ENCODE measurements at regions not wholly inside any gene's neighbourhood (a gene's known extent, or its start where the extent isn't known, plus 50 kb on each side); places are given as distances from the start of the nearest gene placed in this dataset.

DNA sequence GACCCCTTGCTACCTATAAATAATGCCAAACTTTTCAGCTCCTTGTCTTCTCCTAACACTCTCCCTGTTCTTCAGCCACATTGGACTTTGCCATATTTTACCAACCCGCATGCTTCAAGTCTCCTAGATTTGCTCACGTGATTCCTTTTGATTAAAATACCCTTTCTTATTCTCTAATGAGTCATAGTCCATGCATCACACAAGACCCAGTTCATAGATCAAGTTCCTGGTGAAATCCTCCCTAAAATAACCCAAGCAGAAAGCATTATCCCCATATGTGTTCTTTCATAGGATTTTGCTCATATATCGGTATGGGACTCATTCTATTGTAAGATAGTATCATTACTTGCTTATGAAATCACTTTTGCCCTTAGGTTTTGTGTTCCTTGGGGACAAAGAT lies 108.9 kb upstream of the STXBP5 start:
- no peak for DNase-seq

DNA sequence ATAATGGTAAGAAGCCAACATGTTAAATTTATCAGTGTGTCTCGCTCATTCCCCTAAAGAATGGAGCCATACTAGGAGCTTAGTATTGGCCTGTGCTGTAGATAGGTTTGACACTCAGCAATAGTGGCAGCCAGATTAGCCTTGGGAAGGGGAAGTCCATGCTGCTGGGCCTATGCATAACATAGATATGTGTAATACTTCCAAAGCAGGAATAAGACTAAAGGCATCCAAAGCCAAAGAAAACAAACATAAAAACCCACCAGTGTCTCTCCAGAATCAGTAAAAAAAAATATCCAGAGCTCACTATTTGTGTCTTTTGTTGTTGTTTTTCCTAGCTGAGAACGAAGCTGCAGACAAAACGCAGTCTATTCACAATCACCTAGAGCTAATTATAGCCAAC lies 104.2 kb upstream of the STXBP5 start:
- no peak for DNase-seq

DNA sequence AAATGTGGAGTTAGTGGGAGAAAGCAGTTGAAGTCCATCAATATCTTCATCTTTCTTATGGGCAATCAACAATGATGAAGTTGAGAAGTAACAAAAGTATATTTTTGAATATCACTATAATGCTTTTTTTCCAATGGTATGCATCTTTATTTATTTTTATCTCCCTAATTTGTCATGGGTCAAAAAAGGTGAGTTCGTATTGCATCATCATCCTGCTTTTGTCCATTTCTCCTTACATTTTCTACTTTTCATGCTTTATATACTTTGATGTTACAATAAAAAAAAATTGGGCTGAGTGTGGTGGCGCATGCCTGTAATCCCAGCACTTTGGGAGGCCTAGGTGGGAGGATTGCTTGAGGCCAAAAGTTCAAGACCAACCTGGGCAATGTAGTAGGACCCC lies 101.2 kb upstream of the STXBP5 start:
- no peak for DNase-seq

DNA sequence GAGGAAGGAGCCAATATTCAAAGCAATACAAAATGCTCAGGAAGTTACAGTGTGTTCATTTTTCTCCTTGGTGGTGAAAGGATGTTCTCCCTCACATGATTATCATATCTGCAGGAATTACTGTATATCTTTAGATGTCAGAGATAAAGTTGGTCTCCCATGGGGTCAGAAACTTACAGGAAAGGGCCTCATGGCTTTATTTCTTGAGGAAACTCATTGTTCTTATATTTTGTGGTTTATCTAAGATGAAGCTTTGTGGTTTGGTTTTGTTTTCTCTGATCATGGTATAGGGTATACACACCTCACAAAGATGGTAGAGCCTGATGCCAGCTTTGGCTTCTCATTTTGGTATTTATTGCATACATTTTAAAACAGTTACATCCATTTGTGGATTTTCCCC lies 100.5 kb upstream of the STXBP5 start:
- no peak for DNase-seq

DNA sequence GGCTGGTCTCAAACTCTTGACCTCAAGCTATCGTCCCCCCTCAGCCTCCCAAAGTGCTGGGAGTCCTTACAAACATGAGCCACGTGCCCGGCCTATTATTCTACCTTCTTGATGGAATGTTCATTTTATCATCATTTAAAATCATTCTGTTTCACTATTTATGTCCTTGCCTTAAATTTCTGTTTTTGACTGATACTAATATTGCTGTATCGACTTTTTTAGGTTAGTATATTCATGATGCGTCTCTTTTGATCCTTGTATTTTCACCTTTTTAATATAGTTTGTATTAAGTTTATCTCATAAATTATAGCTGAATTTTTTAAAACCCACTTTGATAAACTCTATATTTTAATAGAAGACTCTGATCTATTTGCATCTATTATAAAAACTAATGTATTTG lies 98.4 kb upstream of the STXBP5 start:
- DNase-seq: no peak

DNA sequence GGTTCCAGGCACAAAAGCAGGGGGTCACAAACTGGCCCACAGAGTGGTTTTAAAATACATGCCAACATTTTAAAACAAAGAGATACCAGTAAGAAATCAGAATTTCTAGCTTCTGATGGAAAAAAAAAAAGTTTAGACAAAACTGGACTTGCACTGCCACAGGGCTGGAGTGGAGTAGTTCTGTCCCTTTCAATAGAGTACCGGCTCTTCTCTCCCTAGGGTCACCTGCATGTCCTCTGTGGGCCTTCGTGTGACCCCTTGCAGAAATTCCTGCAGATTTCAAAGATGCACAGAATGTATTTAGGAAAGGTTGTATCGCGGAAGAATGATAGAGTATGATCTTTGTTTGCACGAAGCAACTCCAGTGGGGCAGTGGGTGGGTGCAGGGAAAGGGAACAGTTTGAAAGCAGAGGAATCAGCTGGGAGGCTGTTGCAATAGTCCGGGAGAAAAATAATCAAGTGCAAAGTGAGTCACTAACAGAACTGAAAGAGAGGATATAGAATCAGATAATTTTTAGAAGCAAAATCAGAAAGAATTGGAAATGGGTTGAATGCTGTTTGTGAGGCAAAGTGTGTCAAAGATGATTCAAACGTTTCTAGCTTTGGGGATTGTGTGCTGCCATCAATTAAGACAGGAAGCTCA lies 97.3 kb upstream of the STXBP5 start:
- DNase-seq: no peak

DNA sequence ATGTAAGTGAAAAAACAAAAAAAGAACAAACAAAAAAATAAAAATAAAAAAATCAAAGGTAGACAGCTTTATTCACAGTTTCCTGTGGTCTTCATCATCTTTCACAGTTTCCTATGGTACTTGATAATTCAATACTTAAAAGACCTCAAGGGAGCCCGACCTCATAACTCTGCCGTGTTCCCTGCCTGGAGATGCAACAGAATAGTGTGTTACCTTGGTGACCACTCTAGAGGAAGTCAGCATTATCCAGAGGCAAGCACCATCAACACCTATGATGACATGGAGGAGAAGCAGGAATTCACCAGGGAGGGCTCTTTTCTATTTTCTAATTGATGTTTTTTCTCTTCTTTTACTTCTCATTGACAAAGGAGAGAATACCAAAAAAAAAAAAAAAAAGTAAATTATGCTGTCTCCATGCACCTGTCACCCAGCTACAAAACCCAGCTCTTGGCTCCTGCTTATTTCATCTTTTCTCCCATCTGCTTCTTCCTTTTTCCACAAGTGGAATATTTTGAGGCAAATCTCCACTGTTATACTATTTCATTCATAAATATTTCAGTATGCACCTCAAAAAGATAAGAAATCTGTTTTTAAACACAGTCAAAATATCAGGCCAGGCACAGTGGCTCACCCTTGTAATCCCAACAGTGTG lies 95.8 kb upstream of the STXBP5 start:
- no peak for DNase-seq

DNA sequence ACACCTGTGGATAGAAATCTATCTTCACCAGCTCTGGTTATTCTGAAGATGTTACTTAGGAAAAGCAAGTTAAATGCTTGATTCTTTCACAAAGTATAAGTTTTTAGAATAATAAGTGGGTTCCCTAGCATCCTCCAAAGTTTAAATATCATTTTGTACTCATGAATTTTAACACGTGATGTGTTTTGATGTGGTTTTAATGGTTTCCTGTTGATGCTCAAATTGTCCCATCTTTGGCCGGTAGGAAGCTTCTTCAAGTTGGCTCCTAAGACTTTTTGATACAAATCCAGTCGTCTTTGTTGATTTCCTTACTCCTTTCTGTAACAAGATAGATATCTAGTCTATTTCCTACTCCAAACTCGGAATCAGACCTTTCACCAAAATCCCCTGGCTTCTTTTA lies 94.5 kb upstream of the STXBP5 start:
- DNase-seq: no peak

DNA sequence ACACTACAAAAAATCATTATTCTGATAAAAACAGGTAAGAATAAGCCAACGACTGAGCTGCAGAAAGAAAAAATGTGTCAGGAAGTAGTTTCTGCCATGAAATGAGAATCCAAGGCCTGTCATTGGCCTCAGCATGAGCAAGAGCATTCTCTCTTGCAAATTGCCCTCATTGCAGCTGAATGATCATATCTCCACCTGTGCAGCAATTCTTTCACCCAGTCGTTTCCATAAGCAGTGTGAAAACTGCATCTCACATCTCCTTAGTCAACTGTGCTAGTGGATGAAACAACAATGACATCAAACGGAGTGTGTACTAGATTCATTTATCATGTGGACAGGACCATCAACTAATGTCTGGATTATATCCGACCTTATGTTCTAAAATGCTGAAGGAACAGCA lies 88.2 kb upstream of the STXBP5 start:
- DNase-seq: no peak

DNA sequence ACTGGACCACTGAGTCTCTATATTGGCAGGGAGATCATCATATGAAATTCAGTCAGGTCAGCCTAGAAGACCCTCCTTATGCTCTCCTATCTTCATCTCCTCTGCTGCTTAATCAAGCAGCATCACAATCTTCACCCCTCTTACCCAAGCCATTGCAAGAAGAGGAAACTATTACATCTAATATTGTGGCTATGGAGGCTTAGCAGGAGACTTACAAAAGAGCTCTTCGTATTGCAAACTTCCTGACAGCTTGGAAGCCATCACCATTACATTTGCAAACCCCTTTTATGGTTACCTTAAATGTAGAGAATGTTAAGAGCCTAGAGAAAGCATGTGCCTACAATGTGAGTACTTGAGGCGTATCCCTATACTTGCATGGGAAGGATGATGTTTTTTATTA lies 87.2 kb upstream of the STXBP5 start:
- DNase-seq: no peak

DNA sequence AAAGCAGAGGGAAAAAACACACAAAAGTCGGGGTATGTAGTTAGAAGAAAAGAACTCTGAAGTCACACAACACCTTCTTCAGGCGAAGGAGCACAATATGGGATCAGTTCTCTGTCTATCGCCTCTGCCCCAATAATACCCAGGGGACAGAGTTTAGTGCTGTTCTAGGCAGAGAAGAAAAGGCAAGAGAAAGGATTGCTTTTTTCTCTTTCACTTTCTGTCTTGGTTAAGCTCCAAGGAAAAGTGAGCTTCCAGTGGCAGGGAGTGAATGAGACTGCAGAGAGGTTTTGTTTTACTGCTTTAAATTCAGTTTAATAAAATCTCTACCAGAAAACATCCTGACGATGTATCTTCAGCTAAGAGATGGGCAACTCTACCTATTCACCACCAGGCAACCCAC lies 86.6 kb upstream of the STXBP5 start:
- no peak for DNase-seq

DNA sequence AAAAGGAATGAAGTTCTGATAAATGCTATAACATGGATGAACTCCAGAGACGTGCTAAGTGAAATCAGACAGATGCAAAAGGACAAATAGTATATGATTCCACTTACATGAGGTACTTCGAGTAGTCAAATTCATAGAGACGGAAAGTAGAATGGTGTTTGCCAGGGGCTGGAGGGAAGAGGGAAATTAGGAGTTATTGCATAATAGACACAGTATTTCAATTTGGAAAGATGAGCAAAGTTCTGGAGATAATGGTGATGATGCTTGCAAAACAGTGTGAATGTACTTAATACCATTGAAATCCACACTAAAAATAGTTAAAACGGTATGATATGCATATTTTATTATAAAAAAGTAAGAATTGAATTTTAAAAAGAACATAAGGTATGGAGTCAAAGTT lies 84.9 kb upstream of the STXBP5 start:
- DNase-seq: no peak

DNA sequence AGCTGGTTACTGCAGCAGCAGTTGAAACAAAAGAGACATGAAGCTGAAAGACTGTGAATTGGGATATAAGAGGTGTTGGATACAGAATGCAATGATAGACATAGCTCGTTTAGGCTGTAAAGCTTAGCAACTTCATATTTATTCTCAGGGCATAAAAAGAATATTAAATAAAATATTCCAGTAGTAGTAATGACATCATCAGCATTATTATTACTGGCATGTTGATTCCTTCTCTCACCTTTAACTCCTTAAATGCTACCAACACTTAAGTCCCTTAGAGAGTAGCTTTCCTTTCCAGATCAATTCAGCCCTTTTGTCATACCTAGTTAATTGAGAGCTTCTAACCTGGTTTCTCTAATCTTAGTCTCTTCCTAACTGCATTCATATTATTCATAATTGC lies 81.4 kb upstream of the STXBP5 start:
- DNase-seq: no peak

DNA sequence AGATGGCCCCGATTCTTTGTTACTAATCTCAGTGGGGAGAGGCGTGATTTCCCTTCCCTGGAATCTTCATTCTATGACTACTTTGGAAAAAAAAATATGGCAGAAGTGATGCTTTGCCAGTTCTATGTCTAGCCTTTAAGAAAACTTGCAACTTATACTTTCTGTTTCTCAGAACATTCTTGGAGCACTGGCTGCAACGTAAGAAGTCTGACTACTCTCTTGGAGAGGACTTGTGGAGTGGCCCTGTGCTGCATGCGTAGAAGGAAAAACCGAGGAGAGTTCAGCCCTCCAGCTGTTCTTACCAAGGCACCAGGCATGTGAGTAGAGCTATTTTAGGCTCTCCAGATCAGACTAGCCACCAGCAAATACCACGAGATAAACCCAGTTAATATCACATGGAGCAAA lies 77.6 kb upstream of the STXBP5 start:
- DNase-seq: no peak

DNA sequence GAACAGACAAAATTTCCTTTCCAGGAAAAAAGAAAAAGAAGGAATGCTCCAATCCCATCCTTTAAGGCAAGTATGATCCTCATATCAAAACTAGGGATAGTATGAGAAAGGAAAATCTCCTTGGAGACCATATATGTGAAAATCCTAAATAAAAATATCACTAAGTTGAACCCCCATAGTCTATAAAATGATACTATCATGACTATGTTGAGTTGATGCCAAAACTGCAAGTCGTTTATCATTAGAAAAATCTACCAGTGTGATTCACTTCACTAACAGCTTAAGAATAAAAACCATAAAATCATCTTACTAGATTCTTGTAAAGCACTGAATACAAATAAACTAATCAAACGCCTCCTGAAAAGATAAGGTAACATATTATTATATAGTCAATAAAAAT lies 76.6 kb upstream of the STXBP5 start:
- no peak for DNase-seq

DNA sequence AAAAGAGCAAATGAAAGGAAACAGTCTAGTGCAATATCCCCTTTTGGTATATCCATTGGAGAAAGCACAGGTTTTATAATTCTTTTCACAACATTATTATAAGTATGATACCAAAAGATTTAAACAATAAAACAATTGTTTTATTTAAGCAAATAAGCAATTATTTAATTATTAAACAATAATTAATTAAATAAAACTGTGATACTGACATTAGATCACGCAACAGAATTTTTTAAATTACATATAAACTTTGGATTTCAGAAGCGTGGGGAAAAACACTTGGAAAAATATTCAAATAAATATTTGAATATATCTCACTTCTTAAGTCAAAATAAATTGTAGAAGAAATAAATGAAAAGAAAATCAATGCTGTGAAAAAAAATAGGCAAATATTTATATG lies 76.2 kb upstream of the STXBP5 start:
- no peak for DNase-seq

DNA sequence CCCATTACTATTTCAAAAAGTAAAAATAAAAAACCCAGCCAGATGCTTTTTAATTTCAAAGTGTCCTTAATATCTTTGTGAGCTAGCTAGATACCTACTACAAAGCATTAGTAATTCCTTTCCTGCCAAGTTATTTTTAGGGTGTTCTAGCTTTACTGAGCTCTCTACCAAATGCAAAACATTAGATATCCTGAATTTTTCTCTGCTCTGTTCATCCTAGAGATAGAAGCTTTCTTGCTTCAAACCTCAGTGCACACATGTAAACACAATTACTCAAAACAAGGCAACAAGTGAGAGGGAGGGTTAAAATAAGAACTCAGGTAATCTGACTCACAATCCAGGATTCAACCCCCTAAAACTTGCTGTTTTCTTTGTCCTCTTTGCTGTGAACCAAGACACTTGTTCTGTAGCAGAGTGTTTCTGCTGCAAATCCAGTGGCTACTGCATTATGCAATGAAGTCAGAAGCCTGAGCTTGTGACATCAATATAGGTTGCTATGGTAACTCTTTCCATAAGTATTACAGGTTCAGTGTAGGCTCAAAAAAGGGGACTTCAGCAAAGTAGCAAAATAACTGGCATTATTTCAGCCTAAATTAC lies 72.6 kb upstream of the STXBP5 start:
- no peak for DNase-seq

DNA sequence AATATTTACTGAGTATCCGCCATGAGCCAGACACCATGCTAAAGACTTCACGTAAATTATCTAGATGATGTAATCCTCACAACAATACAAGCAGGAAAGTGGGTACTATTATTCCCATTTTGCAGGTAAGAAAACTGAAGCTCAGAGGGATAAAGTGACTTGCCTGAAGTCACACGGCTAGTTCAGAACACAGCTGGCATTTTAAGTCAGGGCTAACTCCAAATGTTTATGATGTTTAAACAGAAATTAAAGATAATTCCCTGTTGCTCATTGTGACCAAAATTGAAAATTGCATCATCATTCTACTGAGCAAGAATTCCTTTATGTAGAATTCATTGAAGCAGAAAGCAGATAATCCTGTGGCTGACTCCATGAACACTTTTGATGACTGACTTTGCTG lies 71.3 kb upstream of the STXBP5 start:
- no peak for DNase-seq

DNA sequence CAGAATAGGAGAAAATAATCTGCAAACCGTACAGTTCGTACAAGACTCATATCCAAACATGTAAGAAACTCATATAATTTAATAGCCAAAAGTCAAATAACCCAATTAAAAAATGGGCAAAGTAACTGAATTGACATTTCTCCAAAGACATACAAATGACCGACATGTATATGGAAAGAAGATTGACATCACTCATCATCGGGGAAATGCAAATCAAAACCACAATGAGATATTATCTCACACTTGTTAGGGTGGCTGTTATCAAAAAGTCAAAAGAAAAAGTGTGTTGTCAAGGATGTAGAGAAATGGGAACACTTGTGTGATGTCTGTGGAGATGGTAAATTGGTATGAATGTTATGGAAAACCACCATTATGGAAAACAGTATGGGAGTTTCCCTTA lies 70.5 kb upstream of the STXBP5 start:
- no peak for DNase-seq

DNA sequence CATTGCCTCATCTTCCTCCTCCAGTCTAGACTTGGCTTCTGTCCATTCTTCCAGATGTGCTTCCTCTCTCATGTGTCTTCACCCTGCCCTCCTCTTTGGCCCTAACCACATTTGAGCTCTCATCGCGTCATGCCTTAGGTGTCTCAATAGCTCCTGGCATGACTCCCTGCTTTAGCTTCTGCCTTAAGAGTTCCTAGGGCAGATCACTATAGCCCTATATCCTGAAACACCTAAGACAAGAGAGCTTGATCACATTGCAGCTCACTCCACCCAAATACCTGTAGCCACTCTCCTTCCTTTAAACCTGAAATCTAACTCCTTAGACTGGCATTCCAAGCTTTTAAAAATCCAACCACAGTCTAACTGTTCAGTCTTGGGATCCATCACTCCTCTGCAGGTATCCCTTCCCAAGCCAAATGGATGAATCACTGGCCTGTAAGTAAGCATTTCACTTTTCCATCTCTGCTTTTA lies 69.0 kb upstream of the STXBP5 start:
- no peak for DNase-seq

DNA sequence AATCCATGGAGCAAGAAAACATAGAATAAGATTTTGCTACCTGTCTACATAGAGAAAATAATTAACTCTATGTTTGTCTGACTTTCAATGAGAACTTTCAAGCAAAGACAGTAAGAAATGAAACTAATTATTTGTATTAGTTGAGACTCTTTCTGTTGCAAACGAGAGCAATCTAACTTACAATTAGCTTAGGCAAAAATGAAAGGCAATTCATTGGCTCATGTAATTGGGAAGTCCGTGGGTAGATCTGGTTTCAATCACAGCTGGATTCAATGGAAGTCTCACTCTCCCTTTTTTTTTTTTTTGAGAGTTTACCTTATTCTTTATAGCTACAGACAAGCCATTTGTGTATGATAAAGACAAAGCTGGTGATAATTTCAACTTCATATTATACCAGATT lies 68.2 kb upstream of the STXBP5 start:
- DNase-seq: no peak

DNA sequence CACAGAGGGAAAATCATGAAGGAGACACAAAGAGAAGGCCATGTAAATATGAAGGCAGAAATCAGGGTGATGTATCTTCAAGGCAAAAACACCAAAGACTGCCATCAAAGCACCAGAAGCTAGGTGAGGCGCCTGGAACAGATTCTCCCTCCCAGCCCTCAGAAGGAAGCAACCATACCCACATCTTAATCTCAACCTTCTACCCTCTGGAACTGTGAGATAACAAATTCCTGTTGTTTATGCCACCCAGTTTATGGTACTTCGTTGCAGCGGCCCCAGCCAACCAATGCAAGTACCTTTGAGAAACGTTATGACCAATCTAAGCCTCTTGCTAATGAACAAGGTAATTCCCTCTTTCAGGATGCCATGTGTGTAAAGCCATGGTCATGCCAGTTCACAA lies 66.2 kb upstream of the STXBP5 start:
- DNase-seq: no peak

DNA sequence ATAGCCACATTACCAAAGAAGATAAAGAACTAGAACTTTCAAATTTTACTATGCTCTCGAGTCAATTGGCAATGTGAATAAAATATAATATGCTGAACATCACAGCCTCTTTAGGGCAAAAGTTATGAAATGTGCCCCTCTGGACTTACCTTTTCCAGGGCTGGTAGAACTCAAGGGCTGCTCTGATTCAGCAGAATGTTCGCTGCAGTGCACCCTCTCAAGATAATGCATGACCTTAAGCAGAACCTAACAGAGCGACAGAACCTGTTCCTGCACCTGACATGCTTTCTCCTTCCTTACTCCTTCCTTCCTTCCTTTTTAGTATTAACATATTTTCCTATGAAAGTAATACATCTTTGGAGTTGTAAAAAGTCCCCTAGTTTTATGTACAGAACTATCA lies 65.4 kb upstream of the STXBP5 start:
- DNase-seq: no peak

DNA sequence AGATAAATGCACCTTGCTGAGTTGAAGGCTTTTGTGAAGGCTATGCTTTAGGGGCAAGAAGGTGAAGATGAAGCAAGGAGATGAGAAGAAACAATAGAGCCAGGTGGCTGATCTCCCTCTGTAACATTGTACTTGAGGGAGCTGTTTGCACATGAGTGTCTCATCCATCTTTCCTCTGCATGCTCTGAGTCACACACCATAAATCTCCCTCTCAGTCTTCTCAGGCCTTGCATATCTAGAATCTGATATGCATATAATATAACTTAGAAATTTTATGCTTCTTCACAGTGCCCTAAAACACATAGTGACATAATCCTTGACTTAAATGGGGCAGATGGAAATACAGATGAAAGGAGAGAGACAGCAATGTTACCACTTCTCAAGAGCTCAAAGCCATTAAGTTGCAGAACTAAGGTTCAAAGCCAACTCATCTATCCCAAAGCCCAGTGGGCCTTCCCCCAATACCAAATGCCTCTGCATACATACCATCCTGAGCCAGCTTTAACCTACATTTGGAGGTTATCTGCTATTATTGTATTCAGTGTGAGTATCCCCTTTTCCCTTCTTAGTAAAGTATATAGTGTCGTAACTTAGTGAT lies 62.4 kb upstream of the STXBP5 start:
- DNase-seq: no peak

Measured in activated CD4-positive, alpha-beta T cell treated with anti-CD3 and anti-CD28 coated beads for 48 hours (primary cell).